ENCODE measurements at regions not wholly inside any gene's neighbourhood (a gene's known extent, or its start where the extent isn't known, plus 50 kb on each side); places are given as distances from the start of the nearest gene placed in this dataset.

DNA sequence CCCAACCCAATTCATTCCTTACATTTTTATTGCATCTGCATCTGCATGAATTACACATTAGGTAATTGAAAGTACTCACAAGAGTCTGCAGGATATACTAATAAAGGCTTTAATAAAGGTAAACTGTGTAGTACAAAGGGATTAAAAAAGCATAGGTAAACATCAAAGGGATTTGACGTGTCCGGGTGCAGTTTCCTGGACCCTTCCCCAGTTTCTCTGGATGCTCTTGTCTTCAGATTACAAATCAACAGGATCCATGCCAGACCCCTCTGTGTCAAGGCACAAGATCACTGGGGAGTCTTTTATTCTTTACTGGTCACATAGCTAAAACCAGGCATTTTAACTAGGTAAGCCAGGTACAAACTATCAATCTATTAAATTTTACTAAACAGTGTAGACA lies 177.2 kb upstream of the TYRP1 start:
- no peaks in the 10 kb centered on the region for H3K36me3 ChIP-seq (ENCODE audit: control insufficient read depth in 5 of 5, insufficient read depth in 5 of 5, low read length in 5 of 5)
- no peaks in the 10 kb centered on the region for H3K4me1 ChIP-seq (ENCODE audit: control insufficient read depth in 5 of 5, insufficient read depth in 5 of 5, low read length in 5 of 5)

DNA sequence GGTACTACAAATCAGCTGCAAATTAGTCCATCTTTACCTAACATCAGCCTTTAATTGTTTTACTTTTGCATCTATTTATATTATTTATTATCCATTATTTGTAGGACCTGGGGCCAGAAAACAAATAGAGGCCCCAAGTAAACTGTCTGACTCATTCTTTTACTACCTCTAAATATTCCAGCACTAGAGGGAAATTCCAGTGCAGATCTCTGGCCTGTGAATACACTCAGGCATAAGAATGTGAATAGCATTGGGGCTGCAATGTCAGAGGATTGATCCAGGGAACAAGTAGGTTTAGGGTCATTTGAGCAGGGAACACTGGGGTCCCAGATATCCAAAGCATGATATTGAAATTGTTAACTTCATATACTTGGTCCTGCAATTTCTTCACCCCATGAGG lies 176.6 kb upstream of the TYRP1 start:
- Histone ChIP-seq H3K4me3 (ENCODE audit: low read depth in 1 of 5, low read length in 5 of 5) (no peak overlapping the region), H3K27ac (ENCODE audit: low read depth, low read length) (no peak overlapping the region), H3K4me1 (ENCODE audit: control insufficient read depth in 5 of 5, insufficient read depth in 5 of 5, low read length in 5 of 5) (no peaks in the 10 kb centered on the region), H3K9ac (ENCODE audit: low read length in 5 of 5) (no peak overlapping the region), H3K36me3 (ENCODE audit: control insufficient read depth in 5 of 5, insufficient read depth in 5 of 5, low read length in 5 of 5) (no peaks in the 10 kb centered on the region), H3K27me3 (ENCODE audit: control insufficient read depth in 5 of 5, insufficient read depth in 4 of 5, low read length in 5 of 5) (no peaks in the 10 kb centered on the region), H3K9me3 (ENCODE audit: control insufficient read depth in 5 of 5, low read length in 5 of 5) (no peaks in the 10 kb centered on the region)

More for the DNA sequence above, 177.2 kb upstream of the TYRP1 start:
- Histone ChIP-seq H3K9ac (ENCODE audit: low read length in 5 of 5) (no peak overlapping the region), H3K4me3 (ENCODE audit: low read depth in 1 of 5, low read length in 5 of 5) (no peak overlapping the region), H3K27me3 (ENCODE audit: control insufficient read depth in 5 of 5, insufficient read depth in 4 of 5, low read length in 5 of 5) (no peaks in the 10 kb centered on the region), H3K9me3 (ENCODE audit: control insufficient read depth in 5 of 5, low read length in 5 of 5) (no peaks in the 10 kb centered on the region), H3K27ac (ENCODE audit: low read depth, low read length) (no peak overlapping the region)

DNA sequence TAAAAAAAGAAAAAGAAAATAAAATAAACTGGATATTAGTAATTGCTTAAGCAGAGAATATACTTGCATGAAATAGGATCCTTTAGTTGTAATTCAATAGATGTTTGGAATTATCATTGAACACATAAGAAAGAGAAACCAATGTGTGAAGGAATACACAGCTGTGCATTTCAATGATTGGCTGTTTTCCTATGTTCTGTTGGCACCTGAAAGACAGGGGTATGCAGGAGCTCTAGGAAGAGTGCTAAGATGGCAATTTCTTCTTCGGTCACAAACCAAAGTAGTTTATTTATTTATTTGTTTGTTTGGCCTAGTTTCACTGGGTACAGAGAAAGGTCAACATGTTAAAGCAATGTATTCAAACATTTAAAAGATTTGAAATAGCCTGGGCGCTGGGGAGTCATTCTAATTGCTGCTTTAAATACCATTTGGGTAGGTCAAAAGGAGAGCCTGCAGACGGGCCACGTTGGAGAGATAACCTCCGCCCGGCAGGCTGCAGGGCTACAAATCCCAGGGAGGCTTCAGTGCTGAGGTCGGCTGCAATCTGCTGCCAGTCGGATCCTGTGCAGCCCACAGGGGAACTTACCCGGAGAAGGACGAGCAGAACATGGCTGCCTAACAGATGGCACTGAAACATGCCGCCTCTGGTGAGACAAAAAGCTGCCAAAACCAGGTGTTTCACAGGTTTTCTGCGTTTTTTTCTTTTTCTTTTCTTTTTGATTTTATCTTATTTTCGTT lies 154.2 kb upstream of the TYRP1 start:
- H3K4me3 ChIP-seq (ENCODE audit: low read depth in 1 of 5, low read length in 5 of 5): no peak overlapping the region
- peaks cover 0 to 3% (median 0%) of the 10 kb centered on the region in 5 donors for H3K9me3 ChIP-seq (ENCODE audit: control insufficient read depth in 5 of 5, low read length in 5 of 5)
- H3K4me1 ChIP-seq (ENCODE audit: control insufficient read depth in 5 of 5, insufficient read depth in 5 of 5, low read length in 5 of 5): no peaks in the 10 kb centered on the region
- no peaks in the 10 kb centered on the region for H3K36me3 ChIP-seq (ENCODE audit: control insufficient read depth in 5 of 5, insufficient read depth in 5 of 5, low read length in 5 of 5)
- H3K27ac ChIP-seq (ENCODE audit: low read depth, low read length): no peak overlapping the region
- no peak overlapping the region for H3K9ac ChIP-seq (ENCODE audit: low read length in 5 of 5)
- H3K27me3 ChIP-seq (ENCODE audit: control insufficient read depth in 5 of 5, insufficient read depth in 4 of 5, low read length in 5 of 5): no peaks in the 10 kb centered on the region

DNA sequence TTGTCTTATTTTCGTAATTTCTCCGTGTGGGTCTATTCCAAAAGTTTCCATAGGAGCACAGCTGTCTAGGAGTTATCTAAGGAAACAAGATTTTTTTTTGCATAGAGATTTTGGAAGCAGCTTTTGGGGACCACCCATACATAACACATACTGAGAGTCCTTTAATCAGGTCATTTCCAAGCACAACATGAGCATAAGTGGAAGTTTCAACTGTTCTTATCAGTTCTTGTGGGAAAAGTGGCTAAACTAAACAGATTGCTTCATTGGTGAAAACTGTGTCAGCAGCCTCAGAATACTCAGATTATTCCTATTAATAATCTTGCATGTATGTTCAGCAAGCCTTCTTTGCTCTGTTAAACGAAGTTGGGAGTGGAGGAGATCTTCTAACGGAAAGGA lies 153.6 kb upstream of the TYRP1 start:
- H3K27ac ChIP-seq (ENCODE audit: low read depth, low read length): no peak overlapping the region
- H3K27me3 ChIP-seq (ENCODE audit: control insufficient read depth in 5 of 5, insufficient read depth in 4 of 5, low read length in 5 of 5): no peaks in the 10 kb centered on the region
- H3K4me1 ChIP-seq (ENCODE audit: control insufficient read depth in 5 of 5, insufficient read depth in 5 of 5, low read length in 5 of 5): no peaks in the 10 kb centered on the region
- no peaks in the 10 kb centered on the region for H3K36me3 ChIP-seq (ENCODE audit: control insufficient read depth in 5 of 5, insufficient read depth in 5 of 5, low read length in 5 of 5)
- H3K4me3 ChIP-seq (ENCODE audit: low read depth in 1 of 5, low read length in 5 of 5): no peak overlapping the region
- H3K9me3 ChIP-seq (ENCODE audit: control insufficient read depth in 5 of 5, low read length in 5 of 5): peaks cover 0 to 3% (median 0%) of the 10 kb centered on the region in 5 donors
- H3K9ac ChIP-seq (ENCODE audit: low read length in 5 of 5): no peak overlapping the region

DNA sequence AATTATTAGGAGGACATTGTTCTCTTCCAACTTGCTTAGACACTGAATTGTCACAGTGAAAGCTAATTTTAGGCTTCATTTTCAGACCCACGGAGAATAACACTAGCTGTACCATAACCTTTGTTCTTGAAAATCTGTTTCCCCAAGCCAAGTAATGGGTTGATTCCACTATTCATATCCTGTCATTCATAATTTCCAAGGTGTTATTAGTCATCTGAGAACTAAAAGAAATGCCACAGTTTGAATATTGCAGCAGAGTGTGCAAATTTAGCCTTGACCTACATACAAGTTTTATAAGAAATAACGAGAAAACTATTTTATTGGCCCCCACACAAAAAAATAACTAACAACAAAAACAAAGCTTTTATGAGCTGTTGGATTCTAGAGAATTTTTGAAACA lies 148.5 kb upstream of the TYRP1 start:
- no peaks in the 10 kb centered on the region for H3K36me3 ChIP-seq (ENCODE audit: control insufficient read depth in 5 of 5, insufficient read depth in 5 of 5, low read length in 5 of 5)
- H3K27me3 ChIP-seq (ENCODE audit: control insufficient read depth in 5 of 5, insufficient read depth in 4 of 5, low read length in 5 of 5): no peaks in the 10 kb centered on the region
- H3K9me3 ChIP-seq (ENCODE audit: control insufficient read depth in 5 of 5, low read length in 5 of 5): no peaks in the 10 kb centered on the region
- no peak overlapping the region for H3K27ac ChIP-seq (ENCODE audit: low read depth, low read length)
- no peaks in the 10 kb centered on the region for H3K4me1 ChIP-seq (ENCODE audit: control insufficient read depth in 5 of 5, insufficient read depth in 5 of 5, low read length in 5 of 5)
- no peak overlapping the region for H3K4me3 ChIP-seq (ENCODE audit: low read depth in 1 of 5, low read length in 5 of 5)
- H3K9ac ChIP-seq (ENCODE audit: low read length in 5 of 5): no peak overlapping the region

DNA sequence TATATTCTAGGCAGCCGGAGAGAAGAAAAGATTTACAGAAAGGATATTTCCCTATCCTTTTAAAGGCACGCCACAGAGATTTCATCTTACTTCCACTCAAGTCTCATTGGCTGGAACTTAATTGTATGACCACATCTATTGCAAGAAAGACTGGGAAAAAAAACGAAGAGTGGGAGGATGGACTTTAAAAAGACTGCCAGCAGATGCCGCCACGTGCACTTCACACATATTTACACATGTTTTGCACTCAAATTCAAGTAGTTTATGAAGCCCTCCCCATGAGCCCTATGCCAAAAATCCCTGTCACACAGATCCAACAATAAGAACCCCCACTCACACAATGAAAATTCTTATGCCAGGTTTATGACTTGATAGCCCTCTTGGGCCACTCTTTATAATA lies 138.5 kb upstream of the TYRP1 start:
- Histone ChIP-seq H3K36me3 (ENCODE audit: control insufficient read depth in 5 of 5, insufficient read depth in 5 of 5, low read length in 5 of 5) (no peaks in the 10 kb centered on the region), H3K9me3 (ENCODE audit: control insufficient read depth in 5 of 5, low read length in 5 of 5) (no peaks in the 10 kb centered on the region), H3K27me3 (ENCODE audit: control insufficient read depth in 5 of 5, insufficient read depth in 4 of 5, low read length in 5 of 5) (no peaks in the 10 kb centered on the region), H3K4me3 (ENCODE audit: low read depth in 1 of 5, low read length in 5 of 5) (no peak overlapping the region), H3K9ac (ENCODE audit: low read length in 5 of 5) (no peak overlapping the region), H3K4me1 (ENCODE audit: control insufficient read depth in 5 of 5, insufficient read depth in 5 of 5, low read length in 5 of 5) (no peaks in the 10 kb centered on the region), H3K27ac (ENCODE audit: low read depth, low read length) (no peak overlapping the region)

DNA sequence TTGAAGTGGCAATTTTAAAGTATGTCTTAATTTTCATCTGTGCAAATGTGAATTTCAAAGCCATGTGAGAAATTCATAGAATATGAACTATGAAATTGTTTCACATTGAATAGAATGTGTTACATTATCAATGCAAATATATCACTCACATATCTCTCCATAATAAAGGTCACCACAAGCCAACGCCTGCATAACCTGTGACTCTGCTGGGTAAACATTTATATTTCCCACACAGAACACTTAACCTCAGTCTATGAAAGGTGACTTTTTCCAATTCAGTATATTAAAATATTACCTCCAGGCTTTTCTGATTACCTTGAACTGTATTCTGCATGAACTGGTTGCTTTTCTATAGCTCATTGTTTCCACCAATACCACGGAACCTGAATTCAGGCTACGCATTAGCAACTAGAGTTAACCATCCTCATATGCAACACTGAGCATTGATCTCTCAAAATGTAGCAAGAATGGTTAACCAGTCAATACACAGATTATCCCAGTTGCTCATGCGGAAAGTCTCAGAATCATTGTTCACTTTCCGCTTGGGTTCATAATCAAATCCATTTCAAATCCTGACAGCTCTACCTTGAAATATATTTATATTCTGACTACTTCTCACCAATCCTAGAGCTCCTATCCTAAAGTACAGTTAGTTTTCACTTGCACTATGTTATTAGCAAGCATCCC lies 126.6 kb upstream of the TYRP1 start:
- peaks cover 0 to 2% (median 0%) of the 10 kb centered on the region in 5 donors for H3K9me3 ChIP-seq (ENCODE audit: control insufficient read depth in 5 of 5, low read length in 5 of 5)
- no peak overlapping the region for H3K4me3 ChIP-seq (ENCODE audit: low read depth in 1 of 5, low read length in 5 of 5)
- no peaks in the 10 kb centered on the region for H3K27me3 ChIP-seq (ENCODE audit: control insufficient read depth in 5 of 5, insufficient read depth in 4 of 5, low read length in 5 of 5)
- no peak overlapping the region for H3K9ac ChIP-seq (ENCODE audit: low read length in 5 of 5)
- H3K27ac ChIP-seq (ENCODE audit: low read depth, low read length): no peak overlapping the region
- H3K36me3 ChIP-seq (ENCODE audit: control insufficient read depth in 5 of 5, insufficient read depth in 5 of 5, low read length in 5 of 5): no peaks in the 10 kb centered on the region
- no peaks in the 10 kb centered on the region for H3K4me1 ChIP-seq (ENCODE audit: control insufficient read depth in 5 of 5, insufficient read depth in 5 of 5, low read length in 5 of 5)

DNA sequence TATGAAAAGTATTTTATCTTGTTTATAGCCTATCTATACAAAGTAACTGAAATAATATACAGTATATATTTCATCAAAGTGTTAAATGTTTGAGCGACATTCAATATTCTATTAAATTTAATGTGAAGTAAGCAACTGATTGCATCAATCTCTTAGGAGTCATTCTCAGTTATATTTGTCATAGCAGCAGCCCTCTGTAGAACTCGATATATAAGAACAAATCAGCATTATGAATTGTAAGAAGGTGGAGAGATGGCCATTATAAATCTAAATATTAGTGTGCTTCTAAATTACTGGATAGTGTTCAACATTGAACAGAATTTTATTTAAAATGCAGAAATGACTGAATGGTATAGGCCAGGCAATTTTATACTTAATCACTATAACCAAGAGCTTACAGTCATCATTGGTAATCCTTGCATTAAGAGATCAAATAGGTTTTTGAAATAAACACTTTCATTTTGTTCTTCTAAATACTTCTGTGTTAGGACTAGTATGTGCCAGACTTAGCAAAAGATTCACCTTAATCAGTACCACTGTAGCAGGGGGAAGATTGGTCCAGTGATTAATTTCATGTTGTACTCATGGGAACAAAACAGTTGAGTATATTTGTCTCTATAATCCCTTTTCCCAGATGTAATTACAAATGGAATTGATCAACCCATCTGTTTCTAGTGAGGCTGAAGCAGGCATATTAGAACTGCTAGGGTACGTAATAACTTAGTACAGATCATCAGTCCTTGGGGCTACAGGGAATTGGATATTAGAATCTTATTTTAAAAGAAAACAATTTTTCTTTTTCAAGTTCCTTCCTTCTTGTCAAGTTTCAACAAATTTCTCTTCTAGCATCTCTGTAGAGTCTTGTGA lies 108.3 kb upstream of the TYRP1 start:
- no peaks in the 10 kb centered on the region for H3K36me3 ChIP-seq (ENCODE audit: control insufficient read depth in 5 of 5, insufficient read depth in 5 of 5, low read length in 5 of 5)
- H3K27ac ChIP-seq (ENCODE audit: low read depth, low read length): no peak overlapping the region
- no peaks in the 10 kb centered on the region for H3K9me3 ChIP-seq (ENCODE audit: control insufficient read depth in 5 of 5, low read length in 5 of 5)
- H3K9ac ChIP-seq (ENCODE audit: low read length in 5 of 5): no peak overlapping the region
- H3K4me3 ChIP-seq (ENCODE audit: low read depth in 1 of 5, low read length in 5 of 5): no peak overlapping the region
- no peaks in the 10 kb centered on the region for H3K4me1 ChIP-seq (ENCODE audit: control insufficient read depth in 5 of 5, insufficient read depth in 5 of 5, low read length in 5 of 5)
- no peaks in the 10 kb centered on the region for H3K27me3 ChIP-seq (ENCODE audit: control insufficient read depth in 5 of 5, insufficient read depth in 4 of 5, low read length in 5 of 5)

DNA sequence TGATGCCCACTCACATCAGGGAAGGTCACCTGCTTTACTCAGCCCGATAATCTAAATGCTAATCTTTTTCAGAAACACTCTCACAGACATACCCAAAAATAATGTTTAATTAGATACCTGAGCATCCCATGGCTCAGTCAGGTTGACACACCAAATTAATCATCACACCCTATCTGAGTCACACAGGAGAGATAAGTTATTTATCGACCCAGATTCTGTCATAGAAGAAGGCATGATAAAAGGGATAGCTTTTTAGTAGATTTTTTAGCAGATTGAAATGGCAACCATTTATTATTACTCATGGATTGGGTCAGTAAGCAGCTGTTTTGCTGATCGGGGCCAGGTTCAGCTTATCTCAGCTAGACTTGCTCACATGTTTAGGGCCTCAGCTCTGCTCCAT lies 97.8 kb upstream of the TYRP1 start:
- H3K4me3 ChIP-seq (ENCODE audit: low read depth in 1 of 5, low read length in 5 of 5): no peak overlapping the region
- no peak overlapping the region for H3K27ac ChIP-seq (ENCODE audit: low read depth, low read length)
- no peaks in the 10 kb centered on the region for H3K27me3 ChIP-seq (ENCODE audit: control insufficient read depth in 5 of 5, insufficient read depth in 4 of 5, low read length in 5 of 5)
- no peak overlapping the region for H3K9ac ChIP-seq (ENCODE audit: low read length in 5 of 5)
- no peaks in the 10 kb centered on the region for H3K4me1 ChIP-seq (ENCODE audit: control insufficient read depth in 5 of 5, insufficient read depth in 5 of 5, low read length in 5 of 5)
- H3K9me3 ChIP-seq (ENCODE audit: control insufficient read depth in 5 of 5, low read length in 5 of 5): no peaks in the 10 kb centered on the region
- no peaks in the 10 kb centered on the region for H3K36me3 ChIP-seq (ENCODE audit: control insufficient read depth in 5 of 5, insufficient read depth in 5 of 5, low read length in 5 of 5)

All from subcutaneous abdominal adipose tissue (tissue), 5 donors.